ENCODE measurements at regions not wholly inside any gene's neighbourhood (a gene's known extent, or its start where the extent isn't known, plus 50 kb on each side); places are given as distances from the start of the nearest gene placed in this dataset.

GRCh38 chr17:17398188-17398942 lies 78.4 kb upstream of the MED9 start:
- DNase-seq: no peak

DNA sequence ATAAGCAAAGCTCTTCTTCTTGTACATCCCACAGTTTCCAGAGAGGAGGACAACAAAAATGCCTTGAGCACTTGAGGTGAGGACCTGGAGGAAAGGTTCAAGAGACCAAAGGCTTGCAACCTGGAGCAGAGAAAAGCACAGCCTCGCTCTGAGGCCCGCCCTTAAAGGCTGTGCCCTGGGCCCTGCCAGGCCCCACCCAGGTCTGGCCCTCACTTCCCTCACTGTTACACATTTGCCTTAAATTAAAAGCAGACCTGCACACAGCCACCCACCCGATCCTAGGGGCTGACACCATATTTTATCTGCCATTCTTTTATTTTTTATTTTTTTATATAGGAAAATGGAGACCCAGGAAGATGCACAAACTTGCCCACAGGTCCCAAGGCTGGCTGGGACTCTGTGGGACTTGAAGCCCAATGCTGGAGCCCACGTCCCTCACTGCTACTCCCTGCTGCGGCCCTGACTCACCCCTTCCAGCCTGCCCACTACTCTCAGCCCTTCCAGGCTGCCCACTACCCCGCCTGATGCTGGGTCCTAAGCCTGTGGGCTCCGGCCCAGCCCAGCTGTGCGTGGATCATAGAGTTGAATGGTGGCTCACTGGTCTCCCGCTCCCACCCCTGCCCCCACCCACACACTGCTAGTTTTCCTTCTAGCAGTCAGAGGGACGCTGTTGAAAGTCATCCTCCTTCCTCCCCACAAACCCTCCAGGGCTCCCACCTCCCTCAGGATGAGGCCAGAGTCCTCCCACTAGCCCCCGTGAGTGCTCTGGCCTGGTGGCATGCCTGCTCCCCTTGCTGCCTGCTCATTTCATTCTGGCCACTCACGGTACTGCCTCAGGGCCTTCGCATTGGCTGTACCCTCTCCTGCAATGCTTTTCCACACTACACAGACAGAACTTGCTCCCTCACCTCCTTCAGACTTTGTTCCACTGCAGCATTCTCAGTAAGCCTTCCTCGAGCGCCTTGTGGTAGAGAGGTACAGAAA lies 77.6 kb upstream of the MED9 start:
- no peak for DNase-seq

- DNase-seq: no peak
These were observed 76.7 kb upstream of the MED9 start for GRCh38 chr17:17400070-17400469.

DNA sequence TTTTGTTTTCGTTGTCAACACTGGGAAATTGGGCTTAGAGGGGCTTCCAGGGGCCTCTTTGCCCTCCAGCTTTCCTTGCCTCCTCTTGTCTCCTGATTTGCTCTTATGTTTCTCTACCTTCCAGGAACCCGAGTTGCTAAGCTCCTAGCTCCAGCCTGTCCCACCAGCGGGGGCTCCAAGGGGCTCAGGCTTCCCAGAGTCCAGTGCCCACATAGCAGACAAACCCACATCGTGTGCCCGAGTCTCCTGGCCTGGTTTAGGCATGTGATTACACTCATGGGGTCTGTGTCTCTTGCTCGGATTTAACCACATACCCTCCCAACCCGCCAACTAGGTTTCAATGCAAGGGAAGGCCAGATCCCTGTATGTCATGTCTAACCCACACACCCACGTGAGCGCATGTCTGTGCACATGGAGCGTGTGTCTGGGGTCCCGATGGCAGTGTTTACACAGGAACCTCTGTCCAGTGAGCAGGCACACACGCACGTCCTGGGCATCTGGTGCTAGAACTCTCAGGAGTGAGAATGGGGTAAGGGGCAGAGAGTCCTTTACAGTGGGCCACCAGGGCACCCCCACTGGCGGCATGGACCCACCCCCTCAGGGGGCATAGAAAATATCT lies 76.1 kb upstream of the MED9 start:
- DNase-seq: no peak

GRCh38 chr17:17401271-17401781 lies 75.5 kb upstream of the MED9 start:
- DNase-seq: no peak

GRCh38 chr17:17402558-17402957 lies 74.2 kb upstream of the MED9 start:
- no peak for DNase-seq

DNA sequence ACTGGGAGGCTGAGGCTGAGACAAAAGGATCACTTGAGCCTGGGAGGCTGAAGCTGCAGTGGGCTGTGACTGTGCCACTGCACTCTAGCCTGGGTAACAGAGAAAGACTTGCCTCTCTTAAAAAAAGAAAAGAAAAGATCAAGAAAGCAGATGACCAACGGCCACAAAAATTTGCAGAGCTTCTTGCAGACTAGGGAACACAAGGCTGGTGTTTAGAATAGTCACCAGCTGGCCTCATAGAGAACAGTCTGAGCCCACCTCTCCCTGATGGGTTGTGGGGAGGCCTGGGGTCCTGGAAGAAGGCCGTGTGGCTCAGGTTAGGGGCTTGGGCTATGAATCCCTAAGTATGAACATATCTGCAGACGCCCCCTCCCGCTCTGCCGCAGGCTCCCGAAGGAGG lies 73.7 kb upstream of the MED9 start:
- no peak for DNase-seq

DNA sequence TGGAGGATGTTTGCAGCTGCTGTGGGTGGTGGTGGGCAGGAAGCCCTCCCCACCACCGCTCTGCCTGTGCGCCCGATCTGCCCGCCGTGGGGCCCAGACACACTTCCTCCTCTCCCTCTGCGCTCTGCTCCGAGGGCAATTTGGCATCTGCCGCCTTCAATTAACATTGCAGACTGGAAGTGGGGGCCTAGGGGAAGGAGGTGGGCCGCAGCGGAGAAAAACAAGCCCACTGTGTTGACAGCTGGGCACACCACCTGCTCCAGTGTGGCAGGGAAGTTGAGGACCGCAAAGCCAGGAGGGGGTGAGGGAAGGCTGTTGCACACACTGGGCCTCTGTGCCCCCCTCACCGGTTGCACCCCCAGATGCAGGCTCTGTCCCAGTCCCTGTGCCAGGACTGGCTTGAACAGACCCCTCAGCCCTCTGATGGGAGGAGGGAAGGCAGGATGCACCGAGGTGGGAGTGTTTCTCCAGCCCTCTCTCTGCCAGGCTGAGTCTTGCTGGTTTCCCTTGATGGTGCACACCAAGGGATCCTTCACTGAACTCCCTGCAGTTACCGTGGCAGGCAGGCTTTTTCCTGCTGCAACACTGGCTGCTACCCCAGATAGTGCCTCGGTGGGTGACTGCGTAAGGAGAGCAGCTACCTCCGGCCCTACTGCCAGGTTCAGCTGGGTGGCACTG lies 72.8 kb upstream of the MED9 start:
- DNase-seq: peak; percentile 82

GRCh38 chr17:17405673-17406072 lies 71.1 kb upstream of the MED9 start:
- no peak for DNase-seq

DNA sequence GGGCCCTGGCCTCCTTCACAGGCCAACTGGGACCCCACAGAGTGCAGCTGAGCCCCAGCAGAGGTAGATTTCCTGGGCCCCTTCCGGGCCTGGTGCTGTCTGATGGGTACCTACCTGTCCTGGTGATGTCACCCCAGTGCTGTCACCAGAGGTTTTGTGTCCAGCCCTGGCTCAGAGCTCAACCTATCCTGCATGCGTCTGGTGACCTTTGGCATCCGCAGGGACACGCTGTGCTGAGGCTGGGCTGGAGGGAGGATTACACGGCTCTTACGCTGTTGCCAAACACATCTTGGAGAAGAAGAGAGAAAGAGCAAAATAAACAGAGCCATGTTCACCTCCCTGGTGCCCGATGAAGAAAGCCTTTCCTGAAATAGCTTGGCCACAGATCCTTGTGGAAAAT lies 70.6 kb upstream of the MED9 start:
- DNase-seq: peak; percentile 43

GRCh38 chr17:17408236-17408794 lies 68.5 kb upstream of the MED9 start:
- DNase-seq: no peak

GRCh38 chr17:17410357-17410756 lies 66.4 kb upstream of the MED9 start:
- no peak for DNase-seq

GRCh38 chr17:17411692-17412091 lies 65.1 kb upstream of the MED9 start:
- no peak for DNase-seq

GRCh38 chr17:17412326-17412725 lies 64.5 kb upstream of the MED9 start:
- no peak for DNase-seq

DNA sequence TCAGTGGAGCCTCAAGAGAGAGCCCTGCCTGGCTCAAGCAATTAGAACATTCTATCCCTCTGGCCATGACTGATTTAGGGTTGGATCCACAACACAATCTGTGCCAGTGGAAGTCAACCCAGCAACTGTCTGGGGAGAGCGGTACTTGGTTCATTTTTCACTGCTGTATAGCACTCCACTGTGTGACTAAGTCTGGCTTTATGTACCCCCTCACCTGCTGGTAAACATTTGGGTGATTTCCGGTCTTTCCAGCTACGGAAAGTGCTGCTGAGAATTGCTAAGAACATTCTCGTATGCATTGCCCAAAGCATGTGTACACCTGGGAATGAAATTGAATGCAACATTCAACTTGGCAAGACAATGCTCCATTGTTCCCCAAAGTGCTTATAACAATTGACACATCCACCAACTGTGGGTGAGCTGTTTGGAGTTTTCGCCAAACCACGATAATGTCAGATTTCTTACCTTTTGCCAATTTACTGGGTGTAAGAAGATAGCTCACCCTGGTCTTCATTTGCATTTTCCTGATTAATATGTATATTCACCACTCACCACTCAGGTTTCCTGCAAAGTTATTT lies 63.5 kb upstream of the MED9 start:
- DNase-seq: no peak

DNA sequence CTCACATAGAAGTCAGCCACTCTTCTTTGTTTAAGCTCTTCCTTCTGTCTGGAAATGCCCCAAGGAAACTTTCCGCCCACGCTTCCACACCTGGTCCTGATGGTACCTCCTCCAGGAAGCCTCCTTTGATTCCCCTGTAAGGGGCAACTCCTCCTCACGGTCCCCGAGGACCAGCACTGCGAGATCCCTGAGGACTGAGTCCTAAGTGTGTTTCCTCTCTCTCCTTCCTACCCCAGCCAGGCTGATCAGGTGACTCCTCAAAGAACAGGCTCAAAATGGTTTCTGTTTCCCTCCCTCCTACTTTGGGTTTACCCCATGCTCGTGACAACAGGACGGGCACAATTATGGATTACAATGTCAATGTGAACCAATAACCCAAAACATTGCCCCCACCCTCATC lies 63.0 kb upstream of the MED9 start:
- no peak for DNase-seq

DNA sequence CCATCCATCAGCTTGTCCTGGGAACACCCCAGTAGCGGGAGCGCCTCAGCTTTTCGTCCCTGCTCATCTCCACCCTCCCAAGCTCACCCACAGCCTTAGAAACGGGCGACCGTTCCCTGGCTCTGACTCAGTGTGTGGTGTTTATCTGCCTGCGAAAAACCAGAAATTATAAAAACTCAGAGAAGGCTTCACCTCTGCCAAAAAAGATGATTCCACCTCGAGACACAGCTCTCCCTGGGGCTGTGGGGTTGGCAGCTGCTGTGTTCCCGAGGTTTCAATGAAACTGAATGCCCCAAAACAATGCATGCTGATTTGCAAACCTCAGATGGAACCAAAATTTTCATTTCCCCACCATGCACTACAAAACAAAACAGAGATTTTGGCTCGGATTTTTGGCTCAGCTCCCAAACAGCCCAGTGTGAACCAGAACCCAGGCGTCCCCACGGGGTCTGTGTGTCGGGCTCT lies 62.4 kb upstream of the MED9 start:
- no peak for DNase-seq

- no peak for DNase-seq
These were observed 61.8 kb upstream of the MED9 start for GRCh38 chr17:17415006-17415405.

- no peak for DNase-seq
These were observed 60.8 kb upstream of the MED9 start for GRCh38 chr17:17416007-17416399.

DNA sequence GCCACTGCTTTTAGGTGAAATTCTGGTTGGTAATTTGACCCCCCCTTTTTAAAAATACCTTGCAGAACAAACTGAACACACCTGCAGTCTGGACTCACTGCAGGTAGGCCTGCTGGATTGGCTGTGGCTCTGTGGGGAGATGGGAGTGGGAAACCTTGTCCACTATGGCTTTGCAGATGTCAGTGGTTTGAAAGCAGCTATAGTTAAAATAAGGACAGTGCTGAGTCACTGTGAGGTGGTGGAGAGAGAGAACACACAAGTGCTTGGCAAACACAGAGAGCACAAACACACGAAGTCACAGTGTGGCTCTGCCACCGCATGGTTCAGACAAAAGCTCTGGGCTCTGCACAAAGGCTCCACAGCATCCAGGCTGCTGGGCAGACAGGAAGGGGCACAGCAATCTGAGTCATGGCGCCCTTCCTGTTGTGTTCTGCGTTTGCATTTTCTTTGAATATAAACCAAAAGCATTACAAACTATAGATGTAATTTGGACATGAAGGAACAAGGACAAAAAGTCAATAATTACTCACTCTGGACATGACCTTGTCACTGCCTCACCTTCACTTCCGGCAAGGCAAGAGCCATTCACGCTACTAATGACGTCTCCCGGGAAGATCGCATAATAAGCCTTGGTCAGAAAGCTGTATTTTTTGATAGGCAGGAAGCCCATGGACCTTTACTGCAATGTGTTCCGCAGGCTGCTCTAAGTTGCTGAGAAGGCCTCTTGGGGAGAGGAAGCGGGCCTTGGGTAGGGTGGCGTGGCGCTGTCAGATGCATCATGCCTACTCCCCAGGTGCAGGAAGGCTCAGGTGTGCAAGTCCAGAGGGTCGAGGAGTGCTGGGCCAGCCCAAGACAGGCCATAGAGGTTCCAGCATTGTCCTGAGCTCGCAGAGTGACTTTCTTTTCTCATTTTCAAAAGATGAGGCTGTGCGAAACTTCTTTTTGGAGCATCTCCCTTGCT lies 60.1 kb upstream of the MED9 start:
- peak; percentile 65 for DNase-seq

DNA sequence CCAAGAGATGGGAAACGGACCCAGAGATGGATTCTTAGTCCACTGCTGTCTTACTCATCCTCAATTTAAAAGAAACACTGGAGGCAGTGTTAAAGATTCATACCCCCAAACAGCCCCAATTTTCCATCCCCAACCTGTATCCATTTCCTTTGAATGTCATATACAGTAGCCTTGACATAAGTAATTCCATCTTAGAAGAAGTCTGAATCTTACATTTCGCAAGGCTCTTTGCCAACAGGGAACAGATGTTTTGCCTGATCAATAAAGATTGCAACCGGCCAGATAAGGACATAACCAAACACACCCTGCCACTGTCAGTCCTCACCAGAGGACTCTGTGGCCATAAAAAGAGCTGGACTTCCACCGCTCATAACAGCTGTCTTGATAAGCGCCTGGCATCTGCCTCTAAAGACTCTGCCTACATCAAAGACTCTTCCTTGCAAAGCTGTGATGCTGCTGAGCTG lies 59.0 kb upstream of the MED9 start:
- DNase-seq: no peak
